Motor neuron (in vitro differentiated cells): ENCODE measurements at regions not wholly inside any gene's neighbourhood (a gene's known extent, or its start where the extent isn't known, plus 50 kb on each side); places are given as distances from the start of the nearest gene placed in this dataset.

Experiments
- ATAC-seq, 8 experiments: fragments of 200-7000 bp; cut with Tn5 transposase; replicated peaks in 6 of 8; 2 replicates each; pipeline ENCODE4 v1.8.0; 2021; ENCODE audit warnings: mild to moderate bottlenecking in 8 of 8, moderate library complexity in 8 of 8
- H3K27ac ChIP-seq, 2 donors: fragments of 250-450 bp; sonication (Bioruptor Pico); 2 replicates each; pipeline ENCODE4 v1.9.0; 2021; ENCODE audit warnings: antibody characterized with exemption in 2 of 2, mild to moderate bottlenecking in 2 of 2, moderate library complexity in 1 of 2
- H3K4me1 ChIP-seq, 2 donors: fragments of 250-450 bp; sonication (Bioruptor Pico); replicated peaks in 1 of 2; 2 replicates each; pipeline ENCODE4 v1.6.1; 2021; ENCODE audit warnings: antibody characterized with exemption in 2 of 2, mild to moderate bottlenecking in 2 of 2, moderate library complexity in 1 of 2
- H3K4me3 ChIP-seq, 5 donors: fragments of 250-450 bp; sonication (Bioruptor Pico); 2 replicates each; pipeline ENCODE4 v1.9.0; 2021; ENCODE audit warnings: antibody characterized with exemption in 5 of 5, mild to moderate bottlenecking in 5 of 5, moderate library complexity in 4 of 5
- WGBS, 10 experiments: fragments of 450-650 bp; shearing (Covaris generic); methylation state at CpG; one replicate each; pipeline ENCODE4 v1.0.0; 2022; 5-methylcytosine and 5-hydroxymethylcytosine counted together
- in situ Hi-C, 9 experiments: fragments of 400-800 bp; cut with MboI; loops; one replicate each; pipeline ENCODE4 v1.15.0; 2021; ENCODE audit warnings: low sequenced_read_pairs in 9 of 9, low pct_unique_long_range_greater_than_20kb in 2 of 9; ENCODE audit not compliant: unreplicated experiment in 9 of 9

GRCh38 chr5:17808566-17808965 is 174.3 kb downstream of the TAF11L14 start:
- in situ Hi-C loops = no loop called here
- Histone ChIP-seq H3K4me1 (peaks cover 55 to 57% of the 10 kb centered on the region in 2 donors), H3K4me3 (no peak overlapping the region), H3K27ac (no peak overlapping the region)
- peak in 5 of 8 experiments; percentile 78 to 89 (median 88) for ATAC-seq
- 0 to 100% (median 40%) methylated on average over 1 to 2 of the region's 2 CpGs for WGBS, 10 experiments

DNA sequence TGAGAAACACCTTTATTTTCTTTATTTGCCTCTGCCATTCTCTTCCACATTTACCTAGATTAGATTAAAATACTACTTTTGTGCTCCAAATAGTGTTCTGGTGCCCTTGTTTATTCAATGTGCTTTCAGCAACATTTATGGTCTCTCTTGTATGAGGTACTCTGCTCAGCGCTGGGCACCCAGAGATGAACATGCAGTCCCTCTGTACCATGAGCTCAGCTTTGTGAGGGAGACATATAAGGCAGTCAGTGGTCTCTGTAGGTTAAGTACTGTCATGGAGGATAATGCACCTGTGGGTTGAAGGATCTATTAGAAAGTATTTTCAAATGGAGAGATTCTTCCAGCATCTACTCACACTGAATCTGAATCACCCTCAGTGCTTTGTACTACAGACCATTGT is 176.5 kb downstream of the TAF11L14 start:
- Histone ChIP-seq H3K4me1 (peaks cover 45 to 51% of the 10 kb centered on the region in 2 donors), H3K27ac (peak overlapping the region in 1 of 2 donors; percentile 43), H3K4me3 (no peak overlapping the region)
- 25 to 100% (median 76%) methylated on average over 1 of the region's 1 CpG; no CpG with 5 or more reads in 4 of the 10 experiments for WGBS, 10 experiments
- no peak for ATAC-seq
- in situ Hi-C loops = no loop called here

DNA sequence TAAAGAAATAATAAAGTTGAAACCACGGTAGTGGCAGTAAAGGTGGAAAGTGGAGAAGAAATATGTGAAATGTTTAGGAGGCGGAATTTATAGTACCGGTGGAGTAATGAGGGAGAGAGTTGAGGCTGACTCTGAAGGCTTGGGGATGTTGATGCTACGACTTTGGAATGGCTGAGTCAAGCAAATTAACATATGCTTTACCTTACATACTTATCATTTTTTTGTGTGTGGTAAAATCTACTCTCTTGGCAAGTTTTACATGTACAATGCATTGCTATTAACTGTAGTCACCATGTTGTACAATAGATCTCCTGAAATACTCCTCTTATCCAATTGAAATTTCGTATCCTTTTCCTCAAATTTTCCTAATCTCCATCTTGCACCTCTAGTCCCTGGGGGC is 179.0 kb downstream of the TAF11L14 start:
- WGBS, 10 experiments = 37 to 100% (median 88%) methylated on average over 1 to 5 of the region's 5 CpGs
- H3K27ac ChIP-seq = no peak overlapping the region
- in situ Hi-C loops = no loop called here
- H3K4me1 ChIP-seq = peaks cover 25 to 40% of the 10 kb centered on the region in 2 donors
- no peak overlapping the region for H3K4me3 ChIP-seq
- ATAC-seq = no peak

DNA sequence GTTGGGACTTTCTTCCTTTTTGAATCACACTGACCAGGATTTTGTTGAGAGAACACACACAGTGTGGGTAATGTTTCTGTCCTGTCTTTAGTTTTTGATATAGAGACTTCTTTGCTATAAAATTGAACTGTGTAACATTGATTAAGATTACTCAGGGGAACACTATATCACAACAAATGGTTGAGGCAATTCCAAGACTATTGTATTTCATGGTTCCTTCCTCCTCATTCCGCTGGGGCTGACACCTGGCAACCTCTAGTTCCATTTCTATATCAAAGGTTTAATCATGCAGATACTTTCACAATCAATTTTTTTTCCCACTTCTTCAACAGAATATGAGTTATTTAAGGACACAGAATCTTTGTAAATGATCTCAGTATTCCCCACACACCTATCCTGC is 182.2 kb downstream of the TAF11L14 start:
- no peak overlapping the region for H3K27ac ChIP-seq
- H3K4me1 ChIP-seq = peaks cover 5 to 14% of the 10 kb centered on the region in 2 donors
- ATAC-seq = peak in 5 of 8 experiments; percentile 15 to 89 (median 54)
- WGBS, 10 experiments = 11 to 43% (median 28%) methylated on average over 1 of the region's 1 CpG; no CpG with 5 or more reads in 6 of the 10 experiments
- H3K4me3 ChIP-seq = no peak overlapping the region
- in situ Hi-C loops = no loop called here

DNA sequence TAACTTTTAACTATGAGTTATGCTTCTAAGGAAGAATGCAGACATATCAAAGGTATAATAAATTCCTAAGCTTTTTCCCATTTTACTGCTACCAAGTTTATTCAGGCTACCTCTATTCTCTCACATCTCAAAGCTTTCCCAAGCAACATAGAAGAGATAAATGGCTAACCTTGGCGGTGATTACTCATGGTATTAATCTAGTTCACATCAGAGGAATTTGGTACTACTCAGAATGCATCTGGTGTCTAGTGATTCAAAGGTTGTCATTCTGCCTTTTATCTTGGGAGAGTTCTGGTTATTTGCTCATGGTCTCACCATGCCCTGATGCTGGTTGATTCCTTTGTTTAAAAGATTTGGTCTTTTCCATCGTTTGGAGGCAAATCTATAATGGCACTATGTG is 182.7 kb downstream of the TAF11L14 start:
- Histone ChIP-seq H3K27ac (no peak overlapping the region), H3K4me3 (no peak overlapping the region), H3K4me1 (peaks cover 5 to 14% of the 10 kb centered on the region in 2 donors)
- peak in 3 of 8 experiments; percentile 4 to 41 (median 11) for ATAC-seq
- in situ Hi-C loops = no loop called here
- 6 to 86% (median 52%) methylated on average over 1 to 2 of the region's 2 CpGs; no CpG with 5 or more reads in 4 of the 10 experiments for WGBS, 10 experiments

DNA sequence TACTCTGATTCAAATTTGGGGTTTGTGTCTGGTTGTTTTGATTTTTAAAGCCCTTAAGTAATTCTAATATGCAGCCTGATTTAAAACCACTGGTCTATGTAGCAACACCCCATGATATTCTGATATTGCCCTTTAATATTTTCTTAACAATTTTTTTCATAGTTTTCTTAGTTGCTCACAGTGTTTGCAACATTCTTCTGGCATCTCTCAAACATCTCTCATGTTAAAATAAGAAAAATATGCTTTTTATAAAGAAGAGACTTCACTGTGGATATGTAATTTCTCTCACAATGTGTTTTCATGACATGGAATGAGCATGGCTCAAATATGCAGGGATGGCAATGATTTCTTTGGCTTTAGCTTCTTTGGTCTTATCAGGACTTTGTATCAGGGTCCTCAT is 183.7 kb downstream of the TAF11L14 start:
- no peak overlapping the region for H3K4me3 ChIP-seq
- in situ Hi-C loops = no loop called here
- H3K27ac ChIP-seq = no peak overlapping the region
- peaks cover 5 to 14% of the 10 kb centered on the region in 2 donors for H3K4me1 ChIP-seq
- ATAC-seq = no peak

- ATAC-seq = no peak
- Histone ChIP-seq H3K4me3 (no peak overlapping the region), H3K4me1 (peaks cover 5 to 14% of the 10 kb centered on the region in 2 donors), H3K27ac (no peak overlapping the region)
- in situ Hi-C loops = no loop called here
- WGBS, 10 experiments = 4 to 100% (median 71%) methylated on average over 1 to 5 of the region's 5 CpGs; no CpG with 5 or more reads in 1 of the 10 experiments
Measured at GRCh38 chr5:17819783-17820182, 185.5 kb downstream of the TAF11L14 start.

DNA sequence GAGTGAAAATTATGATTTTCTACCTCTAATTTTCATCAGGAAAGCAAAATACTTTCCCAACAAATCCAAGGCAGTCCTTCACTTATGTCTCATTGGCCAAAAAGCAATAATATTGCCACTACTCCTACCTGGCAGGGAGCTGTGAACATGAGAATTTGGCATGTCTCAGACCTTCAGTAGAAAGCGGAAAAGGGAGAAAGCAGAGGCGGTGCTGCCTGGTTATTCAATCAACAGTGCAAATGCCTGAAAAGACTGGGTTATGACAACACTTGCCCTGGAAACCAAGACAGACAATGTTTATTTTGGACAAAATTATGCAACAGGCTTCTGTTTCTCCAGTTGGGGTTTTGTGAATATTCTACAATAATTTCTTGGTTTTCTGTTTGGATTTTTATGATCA is 194.4 kb downstream of the TAF11L14 start:
- no peak overlapping the region for H3K27ac ChIP-seq
- peak in 1 of 8 experiments; percentile 19 for ATAC-seq
- 0 to 100% (median 80%) methylated on average over 1 to 2 of the region's 2 CpGs; no CpG with 5 or more reads in 4 of the 10 experiments for WGBS, 10 experiments
- peaks cover 13 to 23% of the 10 kb centered on the region in 2 donors for H3K4me1 ChIP-seq
- no peak overlapping the region for H3K4me3 ChIP-seq
- in situ Hi-C loops = no loop called here

DNA sequence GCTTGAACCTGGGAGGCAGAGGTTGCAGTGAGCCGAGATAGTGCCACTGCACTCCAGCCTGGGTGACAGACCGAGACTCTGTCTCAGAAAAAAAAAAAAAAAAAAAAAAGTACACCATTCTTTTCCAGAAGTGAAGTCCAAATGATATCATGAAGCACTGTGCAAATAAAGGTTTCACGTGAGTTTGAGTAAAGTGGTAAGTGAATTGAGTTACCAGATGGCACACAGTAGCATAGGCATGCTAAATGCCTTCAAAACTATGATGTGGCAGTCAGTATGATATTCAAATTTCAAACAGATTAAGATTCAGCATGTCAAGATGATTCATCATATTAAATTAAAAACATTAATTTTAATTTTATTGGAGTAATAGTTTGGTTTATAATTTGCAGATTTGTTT is 195.2 kb downstream of the TAF11L14 start:
- in situ Hi-C loops = no loop called here
- no peak overlapping the region for H3K4me3 ChIP-seq
- peaks cover 13 to 23% of the 10 kb centered on the region in 2 donors for H3K4me1 ChIP-seq
- WGBS, 10 experiments = 0 to 100% (median 42%) methylated on average over 1 to 2 of the region's 3 CpGs; no CpG with 5 or more reads in 2 of the 10 experiments
- no peak for ATAC-seq
- no peak overlapping the region for H3K27ac ChIP-seq

DNA sequence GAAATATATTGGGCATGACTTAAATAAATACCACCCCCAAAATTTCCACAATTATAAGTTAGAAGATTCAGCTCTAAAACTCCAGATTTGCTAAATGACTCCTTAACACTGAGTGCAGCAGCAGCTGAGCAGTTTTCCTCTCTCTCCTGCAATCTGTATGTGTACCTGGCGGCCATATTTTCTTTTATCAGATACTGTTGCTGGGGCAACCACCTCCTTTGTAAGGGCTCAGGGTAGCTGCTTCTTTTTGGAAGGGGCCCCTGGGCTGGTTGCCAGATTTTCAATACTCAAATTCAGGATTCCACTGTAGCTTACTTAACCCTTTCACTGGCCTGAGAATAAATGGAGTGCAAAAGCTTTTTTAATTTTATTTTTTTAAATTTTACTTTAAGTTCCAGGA is 197.0 kb downstream of the TAF11L14 start:
- 0 to 71% (median 31%) methylated on average over 1 of the region's 1 CpG; no CpG with 5 or more reads in 4 of the 10 experiments for WGBS, 10 experiments
- in situ Hi-C loops = no loop called here
- H3K4me1 ChIP-seq = peaks cover 13 to 23% of the 10 kb centered on the region in 2 donors
- no peak overlapping the region for H3K4me3 ChIP-seq
- ATAC-seq = peak in 5 of 8 experiments; percentile 49 to 80 (median 77)
- no peak overlapping the region for H3K27ac ChIP-seq

- 16 to 93% (median 82%) methylated on average over 2 to 5 of the region's 5 CpGs for WGBS, 10 experiments
- Histone ChIP-seq H3K4me3 (no peak overlapping the region), H3K27ac (no peak overlapping the region), H3K4me1 (peaks cover 13 to 23% of the 10 kb centered on the region in 2 donors)
- in situ Hi-C loops = no loop called here
- ATAC-seq = peak in 3 of 8 experiments; percentile 38 to 73 (median 61)
Measured at GRCh38 chr5:17832949-17833745, 198.9 kb downstream of the TAF11L14 start.

DNA sequence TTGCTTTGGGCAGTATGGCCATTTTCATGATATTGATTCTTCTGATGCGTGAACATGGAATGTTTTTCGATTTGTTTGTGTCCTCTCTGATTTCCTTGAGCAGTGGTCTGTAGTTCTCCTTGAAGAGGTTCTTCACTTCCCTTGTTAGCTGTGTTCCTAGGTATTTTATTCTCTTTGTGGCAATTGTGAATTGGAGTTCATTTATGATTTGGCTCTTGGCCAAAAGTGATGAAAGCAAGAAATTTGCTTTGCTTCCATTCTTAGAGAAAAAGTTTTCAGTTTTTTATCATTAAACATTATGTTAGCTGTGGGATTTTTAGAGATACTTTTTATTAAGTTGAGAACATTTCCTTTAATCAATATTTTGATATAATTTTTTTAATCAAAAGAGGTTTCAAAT is 203.5 kb downstream of the TAF11L14 start:
- WGBS, 10 experiments = 6 to 100% (median 84%) methylated on average over 1 to 2 of the region's 2 CpGs; no CpG with 5 or more reads in 2 of the 10 experiments
- in situ Hi-C loops = no loop called here

DNA sequence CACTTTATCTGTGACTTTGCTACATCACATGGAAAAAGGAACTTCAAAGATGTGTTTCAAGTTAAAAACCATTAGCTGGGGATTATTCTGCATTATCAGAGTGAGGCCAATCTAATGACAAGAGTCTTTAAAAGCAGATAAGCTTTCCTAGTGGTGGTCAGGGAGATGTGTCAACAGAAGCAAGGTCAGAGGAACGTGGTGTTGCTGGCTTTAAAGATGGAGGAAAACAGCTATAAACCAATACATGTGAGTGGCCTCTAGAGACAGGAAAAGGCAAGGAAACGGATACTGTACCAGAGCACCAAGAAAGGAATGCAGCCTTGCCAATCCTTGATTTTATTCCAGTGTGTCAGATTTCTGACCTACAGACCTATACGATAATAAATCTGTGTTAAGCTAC is 204.2 kb downstream of the TAF11L14 start:
- peaks cover 0 to under 1% of the 10 kb centered on the region in 2 donors for H3K4me1 ChIP-seq
- H3K27ac ChIP-seq = no peak overlapping the region
- 0 to 100% (median 17%) methylated on average over 1 to 3 of the region's 3 CpGs; no CpG with 5 or more reads in 3 of the 10 experiments for WGBS, 10 experiments
- in situ Hi-C loops = no loop called here
- H3K4me3 ChIP-seq = no peak overlapping the region
- ATAC-seq = peak in 1 of 8 experiments; percentile 43

More for the DNA sequence above, 203.5 kb downstream of the TAF11L14 start:
- H3K4me3 ChIP-seq = no peak overlapping the region
- H3K4me1 ChIP-seq = peaks cover 0 to 3% of the 10 kb centered on the region in 2 donors
- no peak for ATAC-seq
- no peak overlapping the region for H3K27ac ChIP-seq

- in situ Hi-C loops = no loop called here
- H3K27ac ChIP-seq = no peak overlapping the region
- ATAC-seq = no peak
- H3K4me3 ChIP-seq = no peak overlapping the region
- no peaks in the 10 kb centered on the region for H3K4me1 ChIP-seq
Measured at GRCh38 chr5:17839848-17840247, 205.6 kb downstream of the TAF11L14 start.
